HG03432 (cell line): ENCODE measurements at regions not wholly inside any gene's neighbourhood (a gene's known extent, or its start where the extent isn't known, plus 50 kb on each side); places are given as distances from the start of the nearest gene placed in this dataset.
"Not testable (repeated sequence)": the region's sequence is repeated elsewhere in the genome, so short reads cannot be mapped to it uniquely, and the experiment has no call there.

Source experiments
- ATAC-seq: cut with Tn5 transposase; IDR thresholded peaks from one replicate; pipeline ENCODE4 v1.9.1; 2021; ENCODE audit warnings: mild to moderate bottlenecking, moderate library complexity; ENCODE audit not compliant: unreplicated experiment

GRCh38 chr10:63675171-63675570 is 154.0 kb downstream of the REEP3 start:
- no peak for ATAC-seq

- no peak for ATAC-seq
Measured at GRCh38 chr10:63677001-63677400, 155.8 kb downstream of the REEP3 start.

- not testable (repeated sequence) for ATAC-seq
Measured at GRCh38 chr10:63680545-63680944, 159.3 kb downstream of the REEP3 start.

GRCh38 chr10:63681993-63682697 is 160.9 kb downstream of the REEP3 start:
- peak; percentile 53 for ATAC-seq

GRCh38 chr10:63682698-63683052 is 161.5 kb downstream of the REEP3 start:
- ATAC-seq, result not testable (repeated sequence)

GRCh38 chr10:63683223-63683622 is 162.0 kb downstream of the REEP3 start:
- no peak for ATAC-seq

- ATAC-seq, result no peak
Measured at GRCh38 chr10:63683686-63684085, 162.5 kb downstream of the REEP3 start.

- no peak for ATAC-seq
Measured at GRCh38 chr10:63684257-63684936, 163.2 kb downstream of the REEP3 start.

- ATAC-seq, result no peak
Measured at GRCh38 chr10:63689768-63690167, 168.6 kb downstream of the REEP3 start.

GRCh38 chr10:63692220-63692896 is 171.2 kb downstream of the REEP3 start:
- ATAC-seq, result no peak

- ATAC-seq, result not testable (repeated sequence)
Measured at GRCh38 chr10:63693021-63693420, 171.8 kb downstream of the REEP3 start.

GRCh38 chr10:63696205-63696604 is 175.0 kb downstream of the REEP3 start:
- ATAC-seq, result no peak

- peak; percentile 75 for ATAC-seq
Measured at GRCh38 chr10:63697956-63698786, 177.0 kb downstream of the REEP3 start.

GRCh38 chr10:63698787-63699150 is 177.6 kb downstream of the REEP3 start:
- ATAC-seq, result no peak

GRCh38 chr10:63699785-63700613 is 178.8 kb downstream of the REEP3 start:
- no peak for ATAC-seq

GRCh38 chr10:63700631-63701156 is 179.5 kb downstream of the REEP3 start:
- ATAC-seq, result no peak

GRCh38 chr10:63702092-63702491 is 180.9 kb downstream of the REEP3 start:
- no peak for ATAC-seq

GRCh38 chr10:63703113-63703670 is 182.0 kb downstream of the REEP3 start:
- no peak for ATAC-seq

GRCh38 chr10:63703740-63704345 is 182.6 kb downstream of the REEP3 start:
- ATAC-seq, result no peak
